Fibroblast of villous mesenchyme (primary cell): ENCODE measurements at regions not wholly inside any gene's neighbourhood (a gene's known extent, or its start where the extent isn't known, plus 50 kb on each side); places are given as distances from the start of the nearest gene placed in this dataset.

Experiments used
- DNase-seq: peaks from one replicate; pipeline ENCODE4 v3.0.0-alpha.2; 2010; ENCODE audit warnings: low read depth
- H3K4me3 ChIP-seq: 2 replicates; pipeline ENCODE4 v1.5.1; 2011; ENCODE audit warnings: low read depth, mild to moderate bottlenecking, low read length
- CTCF ChIP-seq: IDR thresholded peaks from 2 replicates; pipeline ENCODE4 v1.5.1; 2012; ENCODE audit warnings: low read depth, mild to moderate bottlenecking, low read length; ENCODE audit not compliant: insufficient read depth

- DNase-seq: no peak
- TF ChIP-seq CTCF: no peak
- H3K4me3 ChIP-seq: no peak overlapping the region
Observed at GRCh38 chr12:124205405-124205804, 89.5 kb upstream of the RFLNA start.

GRCh38 chr12:124207049-124207448, 87.8 kb upstream of the RFLNA start:
- TF ChIP-seq CTCF: no peak
- DNase-seq: no peak
- no peak overlapping the region for H3K4me3 ChIP-seq

GRCh38 chr12:124207617-124208016, 87.3 kb upstream of the RFLNA start:
- DNase-seq: no peak
- TF ChIP-seq CTCF: no peak
- no peak overlapping the region for H3K4me3 ChIP-seq

GRCh38 chr12:124208489-124208888, 86.4 kb upstream of the RFLNA start:
- no peak for TF ChIP-seq CTCF
- no peak overlapping the region for H3K4me3 ChIP-seq
- no peak for DNase-seq

- no peak for DNase-seq
- no peak for TF ChIP-seq CTCF
- H3K4me3 ChIP-seq: no peak overlapping the region
Observed at GRCh38 chr12:124210991-124211577, 83.8 kb upstream of the RFLNA start.

- no peak for TF ChIP-seq CTCF
- DNase-seq: no peak
- H3K4me3 ChIP-seq: no peak overlapping the region
Observed at GRCh38 chr12:124211753-124212152, 83.1 kb upstream of the RFLNA start.
